ENCODE measurements at regions not wholly inside any gene's neighbourhood (a gene's known extent, or its start where the extent isn't known, plus 50 kb on each side); places are given as distances from the start of the nearest gene placed in this dataset.
A peak's percentile ranks its signal among the peaks of the same experiment; 100 is the strongest.
"Not testable (repeated sequence)": the region's sequence is repeated elsewhere in the genome, so short reads cannot be mapped to it uniquely, and the experiment has no call there.

DNA sequence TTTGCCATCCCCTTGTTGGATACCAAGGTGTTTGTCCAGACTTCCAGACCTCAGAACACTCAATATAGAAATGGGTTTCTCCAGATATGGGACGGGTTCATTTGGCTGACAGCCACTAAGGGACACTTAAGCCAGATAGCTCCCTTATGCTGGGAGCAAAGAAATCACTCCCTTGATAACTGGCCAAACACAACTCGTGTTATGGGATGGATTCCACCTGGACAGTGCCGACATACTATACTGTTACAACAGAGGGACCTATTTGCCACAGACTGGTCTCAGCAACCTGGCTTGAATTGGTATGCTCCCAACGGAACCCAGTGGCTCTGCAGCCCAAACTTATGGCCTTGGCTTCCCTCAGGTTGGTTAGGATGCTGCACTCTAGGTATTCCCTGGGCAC, 114.0 kb upstream of the PLCL2 start:
- Mint-ChIP-seq H3K4me3 (no peak overlapping the region), H3K9me3 (no peaks in the 10 kb centered on the region), H3K36me3 (no peaks in the 10 kb centered on the region), H3K27ac (no peak overlapping the region), H3K4me1 (peaks cover 16% of the 10 kb centered on the region)
- DNase-seq (ENCODE audit: low spot score in 2 of 2) (no peak), ATAC-seq (no peak)

DNA sequence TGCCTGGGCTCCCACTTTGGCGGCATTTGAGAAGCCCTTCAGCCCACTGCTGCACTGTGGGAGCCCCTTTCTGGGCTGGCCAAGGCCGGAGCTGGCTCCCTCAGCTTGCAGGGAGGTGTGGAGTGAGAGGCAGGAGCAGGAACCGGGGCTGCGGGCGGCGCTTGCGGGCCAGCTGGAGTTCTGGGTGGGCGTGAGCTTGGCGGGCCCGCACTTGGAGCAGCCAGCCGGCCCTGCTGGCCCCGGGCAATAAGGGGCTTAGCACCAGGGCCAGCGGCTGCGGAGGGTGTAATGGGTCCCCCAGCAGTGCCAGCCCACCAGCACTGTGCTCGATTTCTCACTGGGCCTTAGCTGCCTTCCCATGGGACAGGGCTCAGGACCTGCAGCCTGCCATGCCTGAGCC, 111.2 kb upstream of the PLCL2 start:
- H3K4me1 Mint-ChIP-seq, result peaks cover 16% of the 10 kb centered on the region
- not testable (repeated sequence) for H3K36me3 Mint-ChIP-seq; ATAC-seq; H3K27ac Mint-ChIP-seq; H3K9me3 Mint-ChIP-seq; DNase-seq (ENCODE audit: low spot score in 2 of 2); H3K4me3 Mint-ChIP-seq

- H3K27ac Mint-ChIP-seq; H3K9me3 Mint-ChIP-seq; H3K4me3 Mint-ChIP-seq; ATAC-seq; H3K36me3 Mint-ChIP-seq; DNase-seq (ENCODE audit: low spot score in 2 of 2): not testable (repeated sequence)
- H3K4me1 Mint-ChIP-seq, result peaks cover 16% of the 10 kb centered on the region
Observed at GRCh38 chr3:16774536-16774935, 110.2 kb upstream of the PLCL2 start.

DNA sequence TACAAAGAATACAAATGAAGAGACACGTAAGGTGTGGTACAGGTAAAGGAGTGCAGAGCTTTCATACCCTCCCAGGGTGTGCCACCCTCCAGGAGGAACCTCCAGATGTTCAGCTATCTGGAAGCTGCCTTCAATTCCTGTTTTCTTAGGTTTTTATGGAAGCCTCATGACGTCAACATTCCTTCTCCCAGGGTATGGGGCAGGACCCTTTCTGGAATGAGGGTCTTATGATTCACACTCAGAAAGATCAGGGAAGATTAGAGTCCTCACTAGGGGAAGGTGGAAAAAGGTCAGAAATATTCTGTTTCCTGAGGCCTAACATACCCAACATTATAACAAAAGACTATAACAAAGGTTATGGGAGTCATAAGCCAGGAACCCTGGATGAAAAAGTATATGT, 99.8 kb upstream of the PLCL2 start:
- Mint-ChIP-seq H3K9me3 (peaks cover 2% of the 10 kb centered on the region), H3K36me3 (no peaks in the 10 kb centered on the region), H3K27ac (no peak overlapping the region), H3K4me3 (no peak overlapping the region), H3K4me1 (peaks cover 18% of the 10 kb centered on the region)
- no peak for DNase-seq (ENCODE audit: low spot score in 2 of 2)
- ATAC-seq, result no peak

DNA sequence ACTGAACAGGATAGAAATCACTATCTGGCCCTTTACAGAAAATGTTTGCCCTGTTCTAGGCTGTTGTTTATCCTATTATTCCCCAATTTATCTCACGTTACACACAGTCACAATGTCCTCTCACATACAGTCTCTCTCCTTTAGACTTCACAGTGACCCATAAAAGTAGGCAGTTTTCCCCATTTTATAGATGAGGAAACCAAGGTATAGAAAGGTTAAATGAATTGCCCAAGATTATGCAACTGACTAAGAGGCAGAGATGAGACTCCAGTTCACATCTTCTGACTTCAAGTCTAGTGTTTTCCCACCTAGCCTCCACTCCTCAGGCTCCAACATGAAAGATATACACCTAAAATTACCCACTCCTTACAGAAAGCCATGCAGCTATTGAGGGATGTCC, 99.3 kb upstream of the PLCL2 start:
- Mint-ChIP-seq H3K27ac (no peak overlapping the region), H3K36me3 (no peaks in the 10 kb centered on the region), H3K4me1 (peaks cover 22% of the 10 kb centered on the region), H3K4me3 (no peak overlapping the region), H3K9me3 (peaks cover 2% of the 10 kb centered on the region)
- ATAC-seq (no peak), DNase-seq (ENCODE audit: low spot score in 2 of 2) (no peak)

DNA sequence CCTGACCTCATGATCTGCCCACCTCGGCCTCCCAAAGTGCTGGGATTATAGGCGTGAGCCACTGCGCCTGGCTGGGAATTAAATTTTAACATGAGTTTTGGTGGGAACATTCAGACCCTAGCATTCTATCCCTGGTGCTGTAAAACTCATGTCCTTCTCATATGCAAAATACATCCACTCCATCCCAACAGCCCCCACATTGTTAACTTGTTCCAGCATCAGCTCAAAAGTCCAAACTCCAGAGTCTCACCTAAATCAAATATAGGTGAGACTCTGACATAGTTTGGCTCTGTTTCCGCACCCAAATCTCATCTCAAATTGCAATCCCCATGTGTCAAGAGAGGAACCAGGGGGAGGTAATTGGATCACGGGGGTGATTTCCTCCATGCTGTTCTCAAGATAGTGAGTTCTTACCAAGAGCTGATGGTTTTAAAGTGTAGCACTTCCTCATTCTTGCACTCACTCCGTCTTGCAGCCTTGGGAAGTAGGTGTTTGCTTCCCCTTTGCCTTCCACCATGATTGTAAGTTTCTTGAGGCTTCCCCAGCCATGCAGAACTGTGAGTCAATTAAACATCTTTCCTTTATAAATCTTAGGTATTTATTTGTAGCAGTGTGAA, 96.2 kb upstream of the PLCL2 start:
- Mint-ChIP-seq H3K4me3 (no peak overlapping the region), H3K4me1 (peaks cover 46% of the 10 kb centered on the region), H3K36me3 (no peaks in the 10 kb centered on the region), H3K27ac (no peak overlapping the region), H3K9me3 (peaks cover 2% of the 10 kb centered on the region)
- DNase-seq (ENCODE audit: low spot score in 2 of 2), result no peak
- no peak for ATAC-seq

DNA sequence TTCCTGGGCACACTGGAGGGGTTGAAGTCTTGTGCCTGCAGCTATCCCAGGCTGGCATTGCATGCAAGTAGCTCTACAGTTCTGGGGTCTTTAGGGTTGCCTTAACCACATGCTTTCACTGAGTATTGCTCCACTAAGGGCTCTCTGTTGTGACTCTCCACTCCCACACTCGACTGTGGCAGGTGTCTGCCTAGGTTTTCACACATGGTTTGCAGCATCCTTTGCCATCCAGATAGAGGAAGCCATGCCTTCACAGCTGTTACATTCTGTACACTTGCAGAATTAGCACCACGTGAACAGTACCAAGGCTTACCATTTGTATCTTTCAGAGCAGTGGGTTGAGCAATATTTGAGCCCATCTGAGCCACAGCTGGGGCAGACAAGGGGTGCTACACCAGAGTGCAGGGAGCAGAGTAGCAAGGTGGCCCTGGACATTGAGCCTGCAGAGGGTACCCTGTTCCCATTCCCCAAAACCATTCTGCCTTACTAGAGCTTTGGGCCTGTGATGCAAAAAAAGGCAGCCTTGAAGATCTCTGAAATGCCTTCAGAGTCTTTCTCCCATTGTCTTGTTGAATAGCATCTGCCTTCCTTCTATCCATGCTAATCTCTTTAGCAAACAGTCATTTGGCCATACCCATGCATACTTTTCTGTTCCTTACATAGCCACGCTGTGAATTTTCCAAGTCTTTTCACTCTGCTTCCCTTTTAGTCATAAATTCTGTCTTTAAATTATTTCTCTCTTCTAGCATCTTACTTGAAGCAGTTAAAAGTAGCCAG, 95.2 kb upstream of the PLCL2 start:
- Mint-ChIP-seq H3K4me1 (peaks cover 46% of the 10 kb centered on the region), H3K4me3 (no peak overlapping the region), H3K9me3 (peaks cover 2% of the 10 kb centered on the region), H3K27ac (no peak overlapping the region), H3K36me3 (no peaks in the 10 kb centered on the region)
- ATAC-seq, result peak; percentile 80
- DNase-seq (ENCODE audit: low spot score in 2 of 2), result no peak

DNA sequence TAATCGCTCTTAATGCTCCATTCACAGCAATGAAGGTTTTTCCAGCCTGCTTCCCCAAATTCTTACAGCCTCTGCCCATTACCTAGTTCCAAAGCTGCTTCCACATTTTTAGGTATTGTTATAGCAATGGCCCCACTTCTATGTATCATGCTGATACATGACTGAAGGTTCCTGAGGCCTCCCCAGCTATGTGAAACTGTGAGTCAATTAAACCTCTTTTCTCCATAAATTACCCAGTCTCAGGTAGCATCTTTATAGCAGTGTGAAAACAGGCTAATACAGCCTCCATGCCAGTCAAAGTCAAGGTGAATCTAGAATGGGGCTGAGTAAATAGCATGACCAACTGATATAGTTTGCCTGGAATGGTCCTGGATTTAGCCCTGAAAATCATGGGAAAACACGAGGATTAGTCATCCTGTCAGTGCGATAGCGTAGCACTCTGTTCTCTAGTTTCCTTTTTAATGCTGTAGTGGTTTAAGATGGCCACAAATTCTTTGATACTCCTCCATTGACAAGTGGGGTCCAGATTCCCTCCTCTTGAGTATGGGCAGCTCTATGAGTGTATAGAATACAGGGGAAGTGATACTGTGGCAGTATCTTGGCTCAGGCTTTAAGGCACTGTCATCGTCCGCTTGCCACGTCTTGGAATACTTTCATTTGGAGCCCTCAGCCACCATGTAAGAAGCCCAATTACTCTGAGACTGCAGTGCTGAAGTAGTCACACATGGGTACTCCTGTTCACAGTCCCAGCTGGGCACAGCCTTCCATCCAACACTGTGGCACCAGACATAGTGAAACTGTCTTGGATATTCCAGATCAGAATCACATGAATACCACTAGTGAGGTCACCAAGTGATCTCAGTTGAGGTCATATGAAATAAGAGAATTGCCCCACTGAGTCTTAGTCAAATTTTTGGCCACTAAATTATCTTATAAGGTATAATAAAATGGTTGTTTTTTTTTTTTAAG, 94.0 kb upstream of the PLCL2 start:
- DNase-seq (ENCODE audit: low spot score in 2 of 2), result no peak
- Mint-ChIP-seq H3K27ac (no peak overlapping the region), H3K4me3 (no peak overlapping the region), H3K9me3 (peaks cover 2% of the 10 kb centered on the region), H3K4me1 (peaks cover 46% of the 10 kb centered on the region), H3K36me3 (no peaks in the 10 kb centered on the region)
- peak; percentile 88 for ATAC-seq

DNA sequence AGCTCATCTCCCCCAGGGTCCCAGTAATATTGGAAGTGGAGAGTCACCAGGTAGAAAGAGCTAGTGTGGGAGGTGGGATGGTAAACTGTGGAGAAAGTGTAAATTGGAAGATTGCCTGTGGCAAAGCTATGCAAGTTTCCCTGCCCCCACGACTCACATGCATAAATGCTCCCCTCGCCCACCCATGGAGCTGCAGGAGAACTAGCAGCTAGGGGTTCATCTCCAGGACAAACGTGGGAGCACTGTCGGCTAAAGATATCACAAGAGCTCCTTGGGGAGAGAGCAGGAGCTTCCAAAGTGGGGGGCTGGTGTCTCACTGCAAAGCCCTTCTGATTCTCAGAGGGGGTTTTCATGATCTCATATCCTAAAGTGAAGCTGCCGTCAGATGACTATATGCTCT, 91.4 kb upstream of the PLCL2 start:
- H3K9me3 Mint-ChIP-seq, result peaks cover 2% of the 10 kb centered on the region
- H3K4me3 Mint-ChIP-seq, result no peak overlapping the region
- no peak for ATAC-seq
- H3K27ac Mint-ChIP-seq, result no peak overlapping the region
- H3K36me3 Mint-ChIP-seq, result no peaks in the 10 kb centered on the region
- H3K4me1 Mint-ChIP-seq, result peaks cover 56% of the 10 kb centered on the region
- no peak for DNase-seq (ENCODE audit: low spot score in 2 of 2)

- DNase-seq (ENCODE audit: low spot score in 2 of 2) (no peak), ATAC-seq (no peak)
- Mint-ChIP-seq H3K4me3 (no peak overlapping the region), H3K9me3 (no peaks in the 10 kb centered on the region), H3K36me3 (no peaks in the 10 kb centered on the region), H3K4me1 (peaks cover 47% of the 10 kb centered on the region), H3K27ac (no peak overlapping the region)
Observed at GRCh38 chr3:16794257-16794656, 90.5 kb upstream of the PLCL2 start.

DNA sequence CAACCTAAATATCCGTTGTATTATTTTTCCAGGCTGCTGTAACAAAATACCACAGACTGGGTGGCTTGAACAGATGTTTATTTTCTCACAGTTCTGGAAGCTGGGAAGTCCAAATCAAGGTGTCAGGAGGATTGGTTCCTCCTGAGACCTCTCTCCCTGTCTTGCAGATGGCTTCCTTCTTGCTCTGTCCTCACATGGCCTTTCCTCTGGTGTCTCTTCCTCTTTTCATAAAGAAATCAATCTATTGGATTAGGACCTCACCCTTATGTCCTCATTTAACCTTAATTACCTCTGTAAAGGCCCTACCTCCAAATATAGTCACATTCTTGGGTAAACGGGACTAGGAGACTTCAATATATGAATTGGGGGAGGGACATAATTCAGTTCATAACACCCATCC, 89.2 kb upstream of the PLCL2 start:
- no peak for DNase-seq (ENCODE audit: low spot score in 2 of 2)
- Mint-ChIP-seq H3K27ac (no peak overlapping the region), H3K4me1 (peaks cover 41% of the 10 kb centered on the region), H3K4me3 (no peak overlapping the region), H3K9me3 (no peaks in the 10 kb centered on the region), H3K36me3 (no peaks in the 10 kb centered on the region)
- ATAC-seq, result no peak

DNA sequence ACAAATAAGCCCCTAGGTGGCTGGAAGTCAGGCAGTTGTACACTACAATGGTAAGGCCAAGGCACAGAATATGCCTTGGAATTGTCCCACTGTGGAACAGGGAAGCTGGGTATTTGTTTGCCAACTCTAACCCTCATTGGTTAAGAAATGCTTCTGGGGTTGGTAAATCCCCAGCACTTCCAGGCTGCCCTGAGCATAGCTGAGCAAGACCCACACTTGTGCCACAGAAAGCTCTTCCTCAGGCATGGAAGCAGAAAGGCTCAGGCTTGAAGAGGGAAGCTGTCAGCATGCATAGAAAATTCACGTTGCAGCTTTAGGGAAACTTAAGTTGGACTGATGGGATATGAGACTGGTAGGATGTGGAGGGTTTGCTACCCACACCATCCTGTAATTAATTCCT, 86.9 kb upstream of the PLCL2 start:
- no peak for ATAC-seq
- DNase-seq (ENCODE audit: low spot score in 2 of 2), result no peak
- Mint-ChIP-seq H3K27ac (no peak overlapping the region), H3K9me3 (no peaks in the 10 kb centered on the region), H3K4me3 (no peak overlapping the region), H3K36me3 (no peaks in the 10 kb centered on the region), H3K4me1 (peaks cover 26% of the 10 kb centered on the region)

DNA sequence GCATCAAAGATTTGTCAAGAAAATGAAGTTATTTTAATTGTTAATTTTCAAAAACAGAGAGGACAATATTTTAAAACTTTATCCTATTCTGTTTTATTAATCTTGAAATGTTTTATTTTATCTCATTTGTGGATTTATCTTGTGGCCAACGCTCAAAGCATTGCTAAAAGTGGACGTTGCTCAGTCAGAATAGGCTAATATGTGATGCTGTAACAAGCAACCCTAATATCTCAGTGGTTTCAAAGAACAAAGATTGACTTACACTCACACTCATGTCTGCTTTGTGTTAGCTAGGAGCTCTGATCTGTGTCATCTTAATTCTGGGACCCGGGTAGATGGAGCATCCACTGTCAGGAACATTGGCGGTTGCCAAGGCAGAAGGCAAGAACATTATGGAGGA, 86.0 kb upstream of the PLCL2 start:
- Mint-ChIP-seq H3K9me3 (no peaks in the 10 kb centered on the region), H3K4me3 (no peak overlapping the region), H3K36me3 (no peaks in the 10 kb centered on the region), H3K4me1 (peaks cover 22% of the 10 kb centered on the region), H3K27ac (peak overlapping the region; percentile 17)
- ATAC-seq (no peak), DNase-seq (ENCODE audit: low spot score in 2 of 2) (no peak)

DNA sequence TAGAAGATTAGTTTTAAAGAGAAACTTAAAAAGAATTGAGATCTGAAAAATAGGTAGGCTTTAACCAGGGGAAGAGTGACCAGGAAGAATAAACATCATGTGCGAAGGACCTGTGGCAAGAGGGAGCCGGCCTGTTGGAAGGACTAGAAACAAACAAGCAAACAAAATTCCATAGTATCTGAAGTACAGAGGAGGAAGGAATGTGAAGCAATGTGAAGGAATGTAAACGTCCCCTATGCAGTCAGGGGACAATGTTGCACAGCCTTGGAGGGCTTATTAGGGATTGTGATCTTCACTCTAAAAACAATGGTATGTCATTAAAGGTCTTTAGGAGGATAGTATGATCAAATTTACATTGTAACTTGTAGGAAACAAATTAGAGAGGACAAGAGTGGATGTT, 84.4 kb upstream of the PLCL2 start:
- DNase-seq (ENCODE audit: low spot score in 2 of 2) (no peak), ATAC-seq (no peak)
- H3K9me3 Mint-ChIP-seq, result no peaks in the 10 kb centered on the region
- no peak overlapping the region for H3K4me3 Mint-ChIP-seq
- H3K4me1 Mint-ChIP-seq, result peaks cover 22% of the 10 kb centered on the region
- no peak overlapping the region for H3K27ac Mint-ChIP-seq
- H3K36me3 Mint-ChIP-seq, result no peaks in the 10 kb centered on the region

GRCh38 chr3:16801223-16801622, 83.5 kb upstream of the PLCL2 start:
- ATAC-seq (no peak), DNase-seq (ENCODE audit: low spot score in 2 of 2) (no peak)
- Mint-ChIP-seq H3K9me3 (no peaks in the 10 kb centered on the region), H3K36me3 (no peaks in the 10 kb centered on the region), H3K27ac (no peak overlapping the region), H3K4me3 (no peak overlapping the region), H3K4me1 (peaks cover 22% of the 10 kb centered on the region)

All from stimulated activated effector memory CD8-positive, alpha-beta T cell treated with anti-CD3 and anti-CD28 coated beads, Interleukin-12 subunit alpha, Interleukin-12 subunit beta, amount 100 ng/mL, for 72 hours (primary cell).